ENCODE measurements at regions not wholly inside any gene's neighbourhood (a gene's known extent, or its start where the extent isn't known, plus 50 kb on each side); places are given as distances from the start of the nearest gene placed in this dataset.

GRCh38 chr4:184528713-184529112, 54.4 kb upstream of the IRF2 start:
- TF ChIP-seq, protein P1, sequence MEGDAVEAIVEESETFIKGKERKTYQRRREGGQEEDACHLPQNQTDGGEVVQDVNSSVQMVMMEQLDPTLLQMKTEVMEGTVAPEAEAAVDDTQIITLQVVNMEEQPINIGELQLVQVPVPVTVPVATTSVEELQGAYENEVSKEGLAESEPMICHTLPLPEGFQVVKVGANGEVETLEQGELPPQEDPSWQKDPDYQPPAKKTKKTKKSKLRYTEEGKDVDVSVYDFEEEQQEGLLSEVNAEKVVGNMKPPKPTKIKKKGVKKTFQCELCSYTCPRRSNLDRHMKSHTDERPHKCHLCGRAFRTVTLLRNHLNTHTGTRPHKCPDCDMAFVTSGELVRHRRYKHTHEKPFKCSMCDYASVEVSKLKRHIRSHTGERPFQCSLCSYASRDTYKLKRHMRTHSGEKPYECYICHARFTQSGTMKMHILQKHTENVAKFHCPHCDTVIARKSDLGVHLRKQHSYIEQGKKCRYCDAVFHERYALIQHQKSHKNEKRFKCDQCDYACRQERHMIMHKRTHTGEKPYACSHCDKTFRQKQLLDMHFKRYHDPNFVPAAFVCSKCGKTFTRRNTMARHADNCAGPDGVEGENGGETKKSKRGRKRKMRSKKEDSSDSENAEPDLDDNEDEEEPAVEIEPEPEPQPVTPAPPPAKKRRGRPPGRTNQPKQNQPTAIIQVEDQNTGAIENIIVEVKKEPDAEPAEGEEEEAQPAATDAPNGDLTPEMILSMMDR (conservative IDR thresholded peaks at IDR 0.05): no peak
- H3K27ac Mint-ChIP-seq: no peak overlapping the region
- peaks cover 8% of the 10 kb centered on the region for H3K36me3 Mint-ChIP-seq
- H3K27me3 Mint-ChIP-seq: no peaks in the 10 kb centered on the region
- no peaks in the 10 kb centered on the region for H3K4me1 Mint-ChIP-seq (ENCODE audit: unreplicated experiment)
- peaks cover 11% of the 10 kb centered on the region for H3K9me3 Mint-ChIP-seq
- no peak overlapping the region for H3K4me3 Mint-ChIP-seq
- no peak for DNase-seq (ENCODE audit: extremely low spot score, unreplicated experiment)

DNA sequence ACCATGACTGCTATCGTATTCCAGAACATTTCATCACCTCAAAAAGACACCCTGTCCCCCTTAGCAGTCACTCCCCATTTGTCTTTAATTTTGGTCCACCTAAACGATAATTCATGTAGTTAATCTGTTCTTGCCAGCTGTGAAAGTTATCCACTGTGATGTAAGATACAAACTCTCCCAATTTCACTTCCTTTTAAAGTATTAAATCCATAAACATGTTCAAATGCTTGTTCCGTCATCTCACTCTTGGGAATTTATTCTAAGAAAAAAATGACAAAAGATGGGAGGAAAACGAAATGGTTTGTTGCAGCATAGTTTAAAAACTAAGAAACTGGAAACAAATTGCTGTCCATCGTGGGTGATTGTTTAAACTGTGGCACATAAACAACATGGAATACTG, 53.7 kb upstream of the IRF2 start:
- Mint-ChIP-seq H3K27ac (no peak overlapping the region), H3K4me3 (no peak overlapping the region), H3K4me1 (ENCODE audit: unreplicated experiment) (no peaks in the 10 kb centered on the region), H3K27me3 (no peaks in the 10 kb centered on the region), H3K9me3 (peaks cover 11% of the 10 kb centered on the region), H3K36me3 (peaks cover 4% of the 10 kb centered on the region)
- TF ChIP-seq, protein P1 (conservative IDR thresholded peaks at IDR 0.05): no peak
- DNase-seq (ENCODE audit: extremely low spot score, unreplicated experiment): no peak

DNA sequence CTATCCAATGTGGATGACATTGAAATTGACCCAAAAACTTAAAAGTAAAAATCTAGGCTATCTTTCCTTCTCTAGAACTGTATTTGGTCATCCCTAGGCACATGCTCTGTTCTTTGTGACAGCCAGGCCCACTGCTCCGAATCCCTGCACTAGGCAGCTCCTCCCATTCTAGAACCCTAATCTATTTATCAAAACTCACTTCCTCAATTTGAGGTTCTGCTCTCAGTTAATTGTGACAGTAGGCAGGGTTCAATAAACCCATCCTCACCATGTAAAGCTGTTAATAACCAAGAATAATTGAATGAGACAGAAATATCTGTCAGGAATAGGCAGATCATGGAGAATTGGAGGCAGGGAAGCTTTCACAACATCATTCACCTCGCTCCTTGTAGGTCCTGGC, 51.9 kb upstream of the IRF2 start:
- Mint-ChIP-seq H3K4me1 (ENCODE audit: unreplicated experiment) (no peaks in the 10 kb centered on the region), H3K27ac (no peak overlapping the region), H3K36me3 (peaks cover 4% of the 10 kb centered on the region), H3K9me3 (peaks cover 11% of the 10 kb centered on the region), H3K4me3 (no peak overlapping the region), H3K27me3 (peaks cover 5% of the 10 kb centered on the region)
- TF ChIP-seq, protein P1 (conservative IDR thresholded peaks at IDR 0.05): no peak
- no peak for DNase-seq (ENCODE audit: extremely low spot score, unreplicated experiment)
